HCT116 (cell line): ENCODE measurements at regions not wholly inside any gene's neighbourhood (a gene's known extent, or its start where the extent isn't known, plus 50 kb on each side); places are given as distances from the start of the nearest gene placed in this dataset.

Experiments
- ATAC-seq: fragments of 200-7000 bp; cut with Tn5 transposase; 2 replicates; pipeline ENCODE4 v1.9.1; 2020; ENCODE audit warnings: mild to moderate bottlenecking, moderate library complexity
- BruUV-seq: library from RNA; stranded (reverse); fragments of 400-500 nt; replicated peaks from 2 replicates; lab custom pipeline; 2021; lab: Mats Ljungman, UMichigan
- CTCF ChIA-PET: fragments of 300-600 bp; sonication (Branson Sonifier 250); formaldehyde crosslinking; loops from one replicate; lab custom pipeline; 2021; ENCODE audit warnings: antibody characterized with exemption; lab: Charles Lee
- POLR2A ChIA-PET: fragments of 300-600, 350-600 bp; sonication (Branson Sonifier 250); formaldehyde crosslinking; loops from one replicate; lab custom pipeline; 2021; ENCODE audit warnings: antibody characterized with exemption; lab: Charles Lee
- RAD21 ChIA-PET, 2 experiments: fragments of 300-600 bp; sonication (Branson Sonifier 250); formaldehyde crosslinking; loops; one replicate each; lab custom pipeline; 2023; ENCODE audit warnings: low total read pairs in 2 of 2; ENCODE audit not compliant: uncharacterized antibody in 2 of 2, unreplicated experiment in 2 of 2, low non-redundant PET in 1 of 2; lab: Charles Lee
- DNase-seq: peaks from one replicate; pipeline ENCODE4 v3.0.0-alpha.2; 2010; ENCODE audit warnings: low read depth, low spot score
- H2AFZ ChIP-seq: fragments of 200-600 bp; shearing (Covaris generic), sonication (generic); 2 replicates; pipeline ENCODE4 v1.6.1; 2017; ENCODE audit warnings: low read depth, mixed run types, mixed read lengths, antibody characterized with exemption, low read length; ENCODE audit not compliant: poor library complexity, severe bottlenecking
- H3K27ac ChIP-seq: 2 replicates; pipeline ENCODE4 v1.5.1; 2012; ENCODE audit warnings: low read depth, low read length
- H3K27me3 ChIP-seq: fragments of 200-600 bp; sonication (generic); 2 replicates; pipeline ENCODE4 v1.6.1; 2016; ENCODE audit warnings: mixed run types, low read length, mixed read lengths; ENCODE audit not compliant: insufficient read depth
- H3K36me3 ChIP-seq, 2 experiments: fragments of 200-500 bp in 1 of 2; fragments of 200-600 bp in 1 of 2; sonication (Bioruptor generic) in 1 of 2; sonication (generic) in 1 of 2; 2 replicates each; pipeline versions ENCODE4 v1.5.1 to v1.6.1; 2014 to 2016; ENCODE audit warnings: low read length in 2 of 2, inconsistent platforms in 1 of 2, mixed read lengths in 1 of 2, mixed run types in 1 of 2; ENCODE audit not compliant: insufficient read depth in 2 of 2, control insufficient read depth in 1 of 2
- H3K4me1 ChIP-seq, 2 experiments: fragments of 200-600 bp in 1 of 2; sonication (generic) in 1 of 2; 2 replicates each; pipeline versions ENCODE4 v1.5.1 to v1.6.1; 2012 to 2017; ENCODE audit warnings: low read length in 2 of 2, inconsistent platforms in 1 of 2, mild to moderate bottlenecking in 1 of 2, mixed read lengths in 1 of 2, mixed run types in 1 of 2, moderate library complexity in 1 of 2; ENCODE audit not compliant: insufficient read depth in 2 of 2, control insufficient read depth in 1 of 2
- H3K4me2 ChIP-seq: fragments of 200-600 bp; sonication (generic); 2 replicates; pipeline ENCODE4 v1.6.1; 2017; ENCODE audit warnings: mixed run types, low read length, mixed read lengths
- H3K4me3 ChIP-seq, 2 experiments: fragments of 200-600 bp in 1 of 2; sonication (generic) in 1 of 2; replicated peaks in 1 of 2; 2 replicates each; pipeline ENCODE4 v1.5.1; 2011 to 2016; ENCODE audit warnings: low read length in 2 of 2, control low read depth in 1 of 2, low read depth in 1 of 2, mild to moderate bottlenecking in 1 of 2, mixed read lengths in 1 of 2, mixed run types in 1 of 2
- H3K79me2 ChIP-seq: fragments of 200-600 bp; sonication (generic); 2 replicates; pipeline ENCODE4 v1.6.1; 2017; ENCODE audit warnings: mild to moderate bottlenecking, mixed run types, low read length, moderate library complexity, mixed read lengths; ENCODE audit not compliant: insufficient read depth
- H3K9ac ChIP-seq: fragments of 200-600 bp; sonication (generic); 2 replicates; pipeline ENCODE4 v1.6.1; 2016; ENCODE audit warnings: low read length, mixed read lengths
- H3K9me2 ChIP-seq: fragments of 200-600 bp; sonication (generic), shearing (Covaris generic); 2 replicates; pipeline ENCODE4 v1.6.1; 2017; ENCODE audit warnings: mixed run types, mild to moderate bottlenecking, moderate library complexity; ENCODE audit not compliant: insufficient read depth
- H3K9me3 ChIP-seq, 2 experiments: fragments of 200-500 bp in 1 of 2; fragments of 200-600 bp in 1 of 2; sonication (Bioruptor generic) in 1 of 2; sonication (generic) in 1 of 2; 2 replicates each; pipeline ENCODE4 v1.6.1; 2014 to 2017; ENCODE audit warnings: low read length in 2 of 2, mixed read lengths in 2 of 2, inconsistent platforms in 1 of 2, low read depth in 1 of 2, mild to moderate bottlenecking in 1 of 2, mixed run types in 1 of 2, moderate library complexity in 1 of 2; ENCODE audit not compliant: control insufficient read depth in 1 of 2, insufficient read depth in 1 of 2
- H4K20me1 ChIP-seq: fragments of 200-600 bp; sonication (generic), shearing (Covaris generic); 2 replicates; pipeline ENCODE4 v1.6.1; 2017; ENCODE audit warnings: mixed run types, mild to moderate bottlenecking, moderate library complexity; ENCODE audit not compliant: insufficient read depth
- ATF3 ChIP-seq: IDR thresholded peaks from 2 replicates; pipeline ENCODE4 v1.6.1; 2012
- CTCF ChIP-seq, 3 experiments: fragments of 200-600 bp in 1 of 3; sonication (generic) in 1 of 3; IDR thresholded peaks in 2 of 3; conservative IDR thresholded peaks in 1 of 3; 2 replicates each; pipeline ENCODE4 v1.5.1; 2012 to 2017; ENCODE audit warnings: low read depth in 2 of 3, low read length in 2 of 3, antibody characterized with exemption in 1 of 3, borderline replicate concordance in 1 of 3, control low read depth in 1 of 3, mild to moderate bottlenecking in 1 of 3, mixed read lengths in 1 of 3, mixed run types in 1 of 3, moderate library complexity in 1 of 3; ENCODE audit not compliant: insufficient read depth in 1 of 3
- EGR1 ChIP-seq: IDR thresholded peaks from 2 replicates; pipeline ENCODE4 v1.6.1; 2012; ENCODE audit warnings: low read depth
- EZH2 ChIP-seq: fragments of 200-600 bp; sonication (generic); IDR thresholded peaks from 2 replicates; pipeline ENCODE4 v1.6.1; 2017; ENCODE audit warnings: antibody characterized with exemption, mixed run types
- EZH2phosphoT487 ChIP-seq: fragments of 200-600 bp; IDR thresholded peaks from 2 replicates; pipeline ENCODE4 v1.6.1; 2018; ENCODE audit warnings: antibody characterized with exemption, borderline replicate concordance
- MAX ChIP-seq: IDR thresholded peaks from 2 replicates; pipeline ENCODE4 v1.6.1; 2012
- SIN3A ChIP-seq: IDR thresholded peaks from 2 replicates; pipeline ENCODE4 v1.6.1; 2012; ENCODE audit warnings: low read depth
- SRF ChIP-seq: IDR thresholded peaks from 2 replicates; pipeline ENCODE4 v1.6.1; 2012; ENCODE audit warnings: low read depth
- ZFX ChIP-seq: fragments of 450-650 bp; IDR thresholded peaks from 2 replicates; pipeline ENCODE4 v1.6.1; 2017
- intact Hi-C: fragments of 100-400 bp; cut with micrococcal nuclease; formaldehyde crosslinking; loops from 2 replicates; pipeline ENCODE4 v1.10.0; 2022
- TF ChIP-seq, protein P1 (sequence below): IDR thresholded peaks from 2 replicates; pipeline ENCODE4 v1.6.1; 2011; ENCODE audit warnings: mild to moderate bottlenecking, low read length, moderate library complexity; ENCODE audit not compliant: insufficient replicate concordance; ENCODE audit errors: extremely low read depth

DNA sequence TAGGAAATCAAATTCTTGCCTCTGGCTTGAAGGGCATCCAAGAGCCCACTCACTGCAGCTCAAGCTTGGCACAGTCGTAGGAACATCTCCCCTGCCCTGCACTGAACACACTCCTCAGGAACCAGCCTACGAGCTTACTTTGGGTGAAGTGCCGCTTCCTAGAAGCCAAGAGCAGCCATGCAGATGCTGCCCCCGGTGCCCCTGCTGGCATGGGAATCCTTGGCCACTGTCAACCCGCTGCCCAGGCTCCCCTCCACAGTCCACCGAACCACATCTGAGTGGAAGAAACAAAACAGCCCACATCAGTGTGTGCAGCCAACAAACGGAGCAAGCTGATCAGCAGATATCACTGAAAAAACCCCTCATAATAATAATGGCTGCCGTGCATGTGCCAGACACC lies 89.8 kb downstream of the TMEM215 start:
- ATAC-seq (no peak), DNase-seq (no peak)
- Histone ChIP-seq H3K27me3 (no peaks in the 10 kb centered on the region), H3K4me1 (no peaks in the 10 kb centered on the region), H3K4me3 (no peak overlapping the region), H3K9me2 (no peaks in the 10 kb centered on the region), H4K20me1 (no peaks in the 10 kb centered on the region), H2AFZ (no peak overlapping the region), H3K36me3 (no peaks in the 10 kb centered on the region), H3K9me3 (no peaks in the 10 kb centered on the region), H3K4me2 (no peak overlapping the region), H3K79me2 (no peaks in the 10 kb centered on the region), H3K9ac (no peak overlapping the region), H3K27ac (no peak overlapping the region)
- intact Hi-C loops: no loop called here
- POLR2A ChIA-PET: no interaction called here
- CTCF ChIA-PET: no interaction called here
- BruUV-seq: no TSS peak
- RAD21 ChIA-PET: no interaction called here
- TF ChIP-seq EZH2 (no peak), ATF3 (no peak), SRF (no peak), ZFX (no peak), SIN3A (no peak), CTCF (IDR thresholded peaks at IDR 0.05 in 2 of 3, conservative IDR thresholded peaks at IDR 0.05 in 1 of 3; ENCODE audit: borderline replicate concordance in 1 of 3, insufficient read depth in 1 of 3, low read depth in 2 of 3, low read length in 2 of 3) (no peak), EGR1 (no peak), EZH2phosphoT487 (no peak), MAX (no peak)
- TF ChIP-seq, protein P1, sequence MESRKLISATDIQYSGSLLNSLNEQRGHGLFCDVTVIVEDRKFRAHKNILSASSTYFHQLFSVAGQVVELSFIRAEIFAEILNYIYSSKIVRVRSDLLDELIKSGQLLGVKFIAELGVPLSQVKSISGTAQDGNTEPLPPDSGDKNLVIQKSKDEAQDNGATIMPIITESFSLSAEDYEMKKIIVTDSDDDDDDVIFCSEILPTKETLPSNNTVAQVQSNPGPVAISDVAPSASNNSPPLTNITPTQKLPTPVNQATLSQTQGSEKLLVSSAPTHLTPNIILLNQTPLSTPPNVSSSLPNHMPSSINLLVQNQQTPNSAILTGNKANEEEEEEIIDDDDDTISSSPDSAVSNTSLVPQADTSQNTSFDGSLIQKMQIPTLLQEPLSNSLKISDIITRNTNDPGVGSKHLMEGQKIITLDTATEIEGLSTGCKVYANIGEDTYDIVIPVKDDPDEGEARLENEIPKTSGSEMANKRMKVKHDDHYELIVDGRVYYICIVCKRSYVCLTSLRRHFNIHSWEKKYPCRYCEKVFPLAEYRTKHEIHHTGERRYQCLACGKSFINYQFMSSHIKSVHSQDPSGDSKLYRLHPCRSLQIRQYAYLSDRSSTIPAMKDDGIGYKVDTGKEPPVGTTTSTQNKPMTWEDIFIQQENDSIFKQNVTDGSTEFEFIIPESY: no peak
